Coronary artery (tissue), 2 donors: ENCODE measurements at regions not wholly inside any gene's neighbourhood (a gene's known extent, or its start where the extent isn't known, plus 50 kb on each side); places are given as distances from the start of the nearest gene placed in this dataset.
A peak's percentile ranks its signal among the peaks of the same experiment; 100 is the strongest.
"Not testable (repeated sequence)": the region's sequence is repeated elsewhere in the genome, so short reads cannot be mapped to it uniquely, and the experiment has no call there.

ENCODE experiments used
- DNase-seq: peaks from one replicate; pipeline ENCODE4 v3.0.0-alpha.2; 2017; ENCODE audit warnings: low spot score
- H3K27ac ChIP-seq, 2 donors: fragments of 200-600 bp; sonication (generic); one replicate each; pipeline ENCODE4 v1.5.1; 2016 to 2019
- H3K4me3 ChIP-seq: fragments of 200-600 bp; sonication (generic); 2 replicates; pipeline ENCODE4 v1.5.1; 2016; ENCODE audit warnings: mild to moderate bottlenecking, moderate library complexity
- TF ChIP-seq, protein P1 (sequence below): fragments of 200-600 bp; sonication (generic); IDR thresholded peaks from one replicate; pipeline ENCODE4 v1.5.1; 2019; ENCODE audit warnings: antibody characterized with exemption

DNA sequence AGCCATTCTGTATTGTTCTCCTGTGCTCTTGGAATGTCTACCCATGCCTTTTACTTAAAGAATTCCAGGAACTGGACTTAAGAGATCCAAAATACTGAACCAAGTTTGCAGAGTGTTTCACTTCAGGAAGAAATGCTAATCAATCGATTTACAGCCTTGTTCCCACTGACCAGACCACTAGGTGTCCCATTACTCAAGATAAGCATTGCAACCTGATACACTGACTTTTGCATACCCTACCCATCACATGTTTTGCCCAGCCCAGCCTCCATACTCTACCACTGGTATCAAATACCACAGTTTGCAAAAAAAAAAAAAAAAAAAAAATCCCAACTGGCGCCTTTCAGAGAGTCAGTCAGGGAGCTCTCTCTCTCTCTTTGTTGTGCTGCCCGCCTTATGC lies 550.8 kb downstream of the CDH9 start:
- no peak for DNase-seq
- Histone ChIP-seq H3K27ac (no peak overlapping the region), H3K4me3 (no peak overlapping the region)
- TF ChIP-seq, protein P1, sequence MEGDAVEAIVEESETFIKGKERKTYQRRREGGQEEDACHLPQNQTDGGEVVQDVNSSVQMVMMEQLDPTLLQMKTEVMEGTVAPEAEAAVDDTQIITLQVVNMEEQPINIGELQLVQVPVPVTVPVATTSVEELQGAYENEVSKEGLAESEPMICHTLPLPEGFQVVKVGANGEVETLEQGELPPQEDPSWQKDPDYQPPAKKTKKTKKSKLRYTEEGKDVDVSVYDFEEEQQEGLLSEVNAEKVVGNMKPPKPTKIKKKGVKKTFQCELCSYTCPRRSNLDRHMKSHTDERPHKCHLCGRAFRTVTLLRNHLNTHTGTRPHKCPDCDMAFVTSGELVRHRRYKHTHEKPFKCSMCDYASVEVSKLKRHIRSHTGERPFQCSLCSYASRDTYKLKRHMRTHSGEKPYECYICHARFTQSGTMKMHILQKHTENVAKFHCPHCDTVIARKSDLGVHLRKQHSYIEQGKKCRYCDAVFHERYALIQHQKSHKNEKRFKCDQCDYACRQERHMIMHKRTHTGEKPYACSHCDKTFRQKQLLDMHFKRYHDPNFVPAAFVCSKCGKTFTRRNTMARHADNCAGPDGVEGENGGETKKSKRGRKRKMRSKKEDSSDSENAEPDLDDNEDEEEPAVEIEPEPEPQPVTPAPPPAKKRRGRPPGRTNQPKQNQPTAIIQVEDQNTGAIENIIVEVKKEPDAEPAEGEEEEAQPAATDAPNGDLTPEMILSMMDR: no peak

DNA sequence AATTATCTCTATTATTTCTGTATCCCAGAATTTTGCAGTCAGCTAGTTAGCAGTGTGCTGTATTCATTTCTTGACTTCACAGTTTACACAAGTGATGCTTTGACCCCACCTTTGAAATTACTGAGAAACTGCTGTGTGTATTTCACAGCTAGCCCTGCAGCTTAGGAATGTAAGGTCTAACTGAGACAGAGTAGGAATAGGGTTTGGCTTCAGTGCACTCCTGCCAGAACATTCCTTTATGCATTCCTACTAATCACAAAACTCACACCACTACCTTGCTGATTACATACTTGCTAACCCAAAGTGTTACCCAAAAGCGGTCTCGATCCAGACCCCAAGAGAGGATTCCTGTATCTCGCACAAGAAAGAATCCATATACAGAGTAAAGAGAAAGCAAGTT lies 551.8 kb downstream of the CDH9 start:
- Histone ChIP-seq H3K27ac (no peak overlapping the region), H3K4me3 (no peak overlapping the region)
- TF ChIP-seq, protein P1: no peak
- DNase-seq: no peak

- not testable (repeated sequence) for H3K27ac ChIP-seq, DNase-seq, H3K4me3 ChIP-seq
Measured at GRCh38 chr5:26485146-26485860, 553.1 kb downstream of the CDH9 start.

- H3K27ac ChIP-seq: no peak overlapping the region
- TF ChIP-seq, protein P1: no peak
- peak overlapping the region; percentile 58 for H3K4me3 ChIP-seq
- no peak for DNase-seq
Measured at GRCh38 chr5:26482810-26483375, 555.5 kb downstream of the CDH9 start.

DNA sequence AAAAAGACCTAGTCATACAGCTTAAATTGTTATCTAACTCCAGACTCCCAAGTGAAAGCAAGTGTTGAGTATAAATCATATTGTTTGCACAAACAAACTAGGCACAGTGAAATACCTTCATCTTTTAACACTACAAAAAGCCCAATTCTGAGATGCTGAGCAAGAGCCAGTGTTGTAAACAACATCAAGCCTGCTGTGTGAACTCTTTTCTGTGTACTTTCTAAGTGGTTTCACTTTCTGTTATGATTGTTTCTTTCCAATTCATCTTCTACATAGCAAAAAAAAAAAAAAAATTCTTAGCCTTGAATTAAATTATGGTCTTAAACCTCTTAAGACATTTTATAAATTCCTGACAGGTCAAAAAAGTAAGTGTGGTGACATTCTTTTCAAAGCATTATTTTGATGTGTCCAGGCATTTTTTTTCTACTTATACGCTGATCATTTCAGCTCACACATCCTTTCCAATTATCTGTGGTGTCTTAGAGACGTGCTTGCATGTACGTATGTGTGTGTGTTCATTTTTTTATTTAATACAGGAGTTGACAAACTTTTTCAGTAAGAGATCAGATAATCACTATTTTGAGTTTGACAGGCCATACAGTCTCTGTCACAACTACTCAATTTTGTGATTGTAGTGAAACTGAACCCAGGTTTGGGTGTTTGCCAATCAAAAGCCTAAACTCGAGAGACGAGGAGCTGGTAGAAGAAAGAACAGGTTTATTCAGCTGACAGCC lies 556.1 kb downstream of the CDH9 start:
- DNase-seq: no peak
- H3K4me3 ChIP-seq: peak overlapping the region; percentile 58
- H3K27ac ChIP-seq: no peak overlapping the region
- TF ChIP-seq, protein P1: no peak

DNA sequence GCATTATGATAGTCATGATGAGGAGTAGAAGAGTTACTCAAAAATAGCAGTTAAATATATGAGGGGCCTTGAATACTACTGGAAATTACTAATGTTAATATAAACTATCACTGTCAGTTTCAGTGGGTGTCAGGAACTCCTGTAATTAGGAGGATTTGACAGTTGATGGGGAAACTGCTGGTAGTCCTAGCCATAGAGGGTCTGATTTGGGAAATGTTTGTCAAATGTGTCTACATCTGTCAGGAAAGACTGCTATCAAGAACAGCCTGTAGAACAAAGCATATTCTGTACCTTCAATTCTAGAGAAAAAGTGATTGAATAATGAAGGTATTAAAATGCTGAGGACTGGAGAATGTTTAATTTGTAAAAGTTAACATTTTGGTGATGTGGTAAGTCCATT lies 567.9 kb downstream of the CDH9 start:
- DNase-seq: no peak
- TF ChIP-seq, protein P1: no peak

DNA sequence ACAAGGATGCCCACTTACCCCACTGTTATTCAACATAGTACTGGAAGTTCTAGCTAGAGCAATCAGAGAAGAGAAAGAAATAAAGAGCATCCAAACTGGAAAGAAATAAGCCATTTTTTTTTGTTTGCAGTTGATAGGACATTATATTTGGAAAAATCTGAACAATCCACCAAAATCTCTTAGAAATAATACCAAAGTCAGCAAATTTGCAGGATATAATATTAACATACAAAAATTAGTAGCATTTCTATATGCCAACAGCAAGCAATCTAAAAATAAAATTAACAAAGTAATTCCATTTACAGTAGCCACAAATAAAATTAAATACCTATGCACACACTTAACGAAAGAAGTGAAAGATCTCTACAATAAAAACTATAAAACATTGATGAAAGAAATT lies 599.3 kb downstream of the CDH9 start:
- no peak overlapping the region for H3K27ac ChIP-seq
- no peak for DNase-seq
- TF ChIP-seq, protein P1: no peak
- no peak overlapping the region for H3K4me3 ChIP-seq

More for the DNA sequence above, 567.9 kb downstream of the CDH9 start:
- H3K4me3 ChIP-seq: no peak overlapping the region
- H3K27ac ChIP-seq: no peak overlapping the region
